HG03442 (cell line): ENCODE measurements at regions not wholly inside any gene's neighbourhood (a gene's known extent, or its start where the extent isn't known, plus 50 kb on each side); places are given as distances from the start of the nearest gene placed in this dataset.
"Not testable (repeated sequence)": the region's sequence is repeated elsewhere in the genome, so short reads cannot be mapped to it uniquely, and the experiment has no call there.

Experiments
- ATAC-seq: cut with Tn5 transposase; IDR thresholded peaks from one replicate; pipeline ENCODE4 v1.9.1; 2021; ENCODE audit warnings: mild to moderate bottlenecking, moderate library complexity; ENCODE audit not compliant: unreplicated experiment

GRCh38 chr2:54040250-54040649 lies 69.5 kb upstream of the PSME4 start:
- no peak for ATAC-seq

- no peak for ATAC-seq
Measured at GRCh38 chr2:54038835-54039234, 68.0 kb upstream of the PSME4 start.

- ATAC-seq = not testable (repeated sequence)
Measured at GRCh38 chr2:54031288-54031687, 60.5 kb upstream of the PSME4 start.

- no peak for ATAC-seq
Measured at GRCh38 chr2:54030806-54031205, 60.0 kb upstream of the PSME4 start.

- no peak for ATAC-seq
Measured at GRCh38 chr2:54030396-54030741, 59.6 kb upstream of the PSME4 start.

GRCh38 chr2:54029721-54030395 lies 59.1 kb upstream of the PSME4 start:
- ATAC-seq = no peak

GRCh38 chr2:54025463-54026075 lies 54.8 kb upstream of the PSME4 start:
- not testable (repeated sequence) for ATAC-seq

- no peak for ATAC-seq
Measured at GRCh38 chr2:54024576-54024975, 53.8 kb upstream of the PSME4 start.

GRCh38 chr2:54021702-54022101 lies 50.9 kb upstream of the PSME4 start:
- no peak for ATAC-seq

- no peak for ATAC-seq
Measured at GRCh38 chr2:54020793-54021414, 50.1 kb upstream of the PSME4 start.
